BE2C (cell line): ENCODE measurements at regions not wholly inside any gene's neighbourhood (a gene's known extent, or its start where the extent isn't known, plus 50 kb on each side); places are given as distances from the start of the nearest gene placed in this dataset.

Experiments used
- DNase-seq: peaks from one replicate; pipeline ENCODE4 v3.0.0-alpha.2; 2020
- H3K27me3 ChIP-seq: fragments of 250-450 bp; sonication (Bioruptor Pico); 2 replicates; pipeline ENCODE4 v1.5.1; 2020; ENCODE audit warnings: mild to moderate bottlenecking
- H3K36me3 ChIP-seq: fragments of 250-450 bp; sonication (Bioruptor Pico); 2 replicates; pipeline ENCODE4 v1.5.1; 2020; ENCODE audit warnings: mild to moderate bottlenecking
- H3K4me1 ChIP-seq: fragments of 250-450 bp; sonication (Bioruptor Pico); 2 replicates; pipeline ENCODE4 v1.5.1; 2020
- H3K4me3 ChIP-seq: 2 replicates; pipeline ENCODE4 v1.5.1; 2011; ENCODE audit warnings: low read depth, low read length
- H3K9me3 ChIP-seq: fragments of 250-450 bp; sonication (Bioruptor Pico); 2 replicates; pipeline ENCODE4 v1.5.1; 2020
- TF ChIP-seq, protein P1 (sequence below): IDR thresholded peaks from 2 replicates; pipeline ENCODE4 v1.5.1; 2012; ENCODE audit warnings: mild to moderate bottlenecking, low read depth, low read length

DNA sequence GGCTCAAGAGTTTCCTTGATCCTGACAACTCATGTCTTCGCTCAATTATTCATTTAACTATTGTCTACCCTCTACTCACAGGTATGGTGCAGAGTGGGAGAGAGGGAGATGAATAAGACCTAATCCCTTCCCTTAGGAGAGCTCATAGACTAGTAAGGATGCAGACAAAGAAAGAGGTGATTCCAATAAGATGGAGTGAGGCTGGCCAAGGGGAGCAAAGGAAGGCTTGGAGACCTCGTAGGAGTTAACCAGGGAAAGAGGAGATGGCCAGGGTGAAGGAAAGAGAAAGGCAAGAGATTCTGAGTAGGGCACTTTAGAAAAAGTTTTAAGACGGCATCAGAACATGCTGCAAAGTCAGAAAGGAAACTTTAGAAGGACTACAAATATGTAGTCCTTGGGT, 588.5 kb downstream of the VRK1 start:
- no peak for DNase-seq
- no peak overlapping the region for H3K4me3 ChIP-seq
- no peaks in the 10 kb centered on the region for H3K9me3 ChIP-seq
- TF ChIP-seq, protein P1, sequence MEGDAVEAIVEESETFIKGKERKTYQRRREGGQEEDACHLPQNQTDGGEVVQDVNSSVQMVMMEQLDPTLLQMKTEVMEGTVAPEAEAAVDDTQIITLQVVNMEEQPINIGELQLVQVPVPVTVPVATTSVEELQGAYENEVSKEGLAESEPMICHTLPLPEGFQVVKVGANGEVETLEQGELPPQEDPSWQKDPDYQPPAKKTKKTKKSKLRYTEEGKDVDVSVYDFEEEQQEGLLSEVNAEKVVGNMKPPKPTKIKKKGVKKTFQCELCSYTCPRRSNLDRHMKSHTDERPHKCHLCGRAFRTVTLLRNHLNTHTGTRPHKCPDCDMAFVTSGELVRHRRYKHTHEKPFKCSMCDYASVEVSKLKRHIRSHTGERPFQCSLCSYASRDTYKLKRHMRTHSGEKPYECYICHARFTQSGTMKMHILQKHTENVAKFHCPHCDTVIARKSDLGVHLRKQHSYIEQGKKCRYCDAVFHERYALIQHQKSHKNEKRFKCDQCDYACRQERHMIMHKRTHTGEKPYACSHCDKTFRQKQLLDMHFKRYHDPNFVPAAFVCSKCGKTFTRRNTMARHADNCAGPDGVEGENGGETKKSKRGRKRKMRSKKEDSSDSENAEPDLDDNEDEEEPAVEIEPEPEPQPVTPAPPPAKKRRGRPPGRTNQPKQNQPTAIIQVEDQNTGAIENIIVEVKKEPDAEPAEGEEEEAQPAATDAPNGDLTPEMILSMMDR, result no peak
- no peaks in the 10 kb centered on the region for H3K36me3 ChIP-seq
- no peaks in the 10 kb centered on the region for H3K27me3 ChIP-seq
- no peaks in the 10 kb centered on the region for H3K4me1 ChIP-seq

DNA sequence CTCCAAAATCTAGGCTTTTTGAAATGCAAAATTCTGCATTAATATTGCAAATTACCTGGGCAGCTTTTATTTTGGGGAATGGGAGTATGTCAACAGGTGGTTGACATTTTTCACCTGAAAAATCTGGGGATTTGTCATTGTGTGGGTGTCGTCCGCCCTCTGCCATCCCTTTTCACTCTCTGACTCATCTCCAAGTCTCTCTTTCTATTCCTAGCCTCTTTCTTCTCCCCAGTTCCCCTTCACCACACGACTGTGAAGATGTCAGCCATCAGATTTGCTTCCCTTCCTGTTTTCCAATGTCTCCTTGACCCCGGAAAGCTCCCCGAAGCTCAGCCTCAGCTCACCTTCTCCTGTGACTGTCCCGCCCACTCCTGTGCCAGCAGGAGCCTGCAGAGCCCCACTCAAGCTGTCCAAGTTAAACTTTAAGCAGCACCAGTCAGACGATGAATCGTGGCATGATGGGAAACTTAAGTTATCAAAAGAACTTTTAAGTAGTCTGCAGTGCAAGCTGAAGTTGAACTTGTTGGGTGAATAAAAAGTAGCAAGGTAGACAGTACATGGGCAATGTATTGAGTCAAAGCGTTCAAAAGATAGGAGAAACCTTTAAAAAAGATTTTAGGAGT, 590.2 kb downstream of the VRK1 start:
- no peaks in the 10 kb centered on the region for H3K9me3 ChIP-seq
- no peak overlapping the region for H3K4me3 ChIP-seq
- no peak for DNase-seq
- no peaks in the 10 kb centered on the region for H3K4me1 ChIP-seq
- TF ChIP-seq, protein P1, result no peak
- no peaks in the 10 kb centered on the region for H3K36me3 ChIP-seq
- no peaks in the 10 kb centered on the region for H3K27me3 ChIP-seq

DNA sequence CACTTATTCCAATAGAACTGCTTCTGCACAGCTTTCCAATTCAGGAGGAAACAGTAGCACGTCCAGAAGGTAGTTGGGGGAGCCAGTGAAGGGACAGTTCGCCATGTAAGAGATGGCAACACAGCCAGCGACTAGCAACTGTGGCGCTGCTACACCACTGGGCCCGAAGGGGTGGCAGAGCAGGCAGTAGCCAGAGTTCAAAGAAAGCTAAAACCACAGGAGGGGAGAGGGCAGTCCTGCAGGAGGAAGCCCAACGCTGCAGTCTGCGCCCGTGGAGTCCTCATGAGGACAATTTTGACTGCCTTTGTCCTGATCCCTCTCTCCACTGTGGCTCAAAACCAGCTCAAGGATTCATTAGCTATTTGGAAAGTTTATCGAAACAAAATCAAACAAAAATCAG, 591.2 kb downstream of the VRK1 start:
- no peaks in the 10 kb centered on the region for H3K36me3 ChIP-seq
- H3K9me3 ChIP-seq, result no peaks in the 10 kb centered on the region
- DNase-seq, result no peak
- no peak overlapping the region for H3K4me3 ChIP-seq
- no peaks in the 10 kb centered on the region for H3K27me3 ChIP-seq
- TF ChIP-seq, protein P1, result no peak
- no peaks in the 10 kb centered on the region for H3K4me1 ChIP-seq

DNA sequence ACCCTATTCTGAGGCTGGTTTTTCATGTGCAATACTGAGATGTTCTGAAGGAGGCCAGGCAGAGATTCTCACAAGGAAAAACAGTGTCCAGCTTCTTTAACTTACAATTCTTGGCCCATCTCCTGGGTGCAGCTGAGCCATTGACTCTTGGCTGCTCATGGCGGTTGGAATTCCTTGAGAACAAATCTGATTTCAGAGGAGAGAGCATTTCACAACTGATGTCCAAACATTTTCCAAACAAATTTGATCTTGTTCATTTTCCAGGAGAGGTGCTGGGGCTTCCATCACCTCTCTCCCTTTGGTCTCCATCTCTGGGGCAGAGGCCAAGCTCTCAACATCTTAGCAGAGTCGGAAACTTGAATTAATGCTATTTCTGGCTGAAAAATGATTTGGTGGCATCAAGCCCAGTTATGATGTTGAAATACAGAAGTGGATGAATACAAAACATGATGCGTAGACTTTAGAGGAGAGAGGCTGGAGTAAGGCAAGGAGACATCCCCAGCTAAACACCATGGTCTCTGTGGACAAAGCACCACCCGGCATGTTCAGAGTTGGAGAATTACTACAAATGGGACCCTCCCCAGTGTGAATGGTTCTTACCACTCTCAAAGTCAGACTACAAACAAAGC, 593.0 kb downstream of the VRK1 start:
- DNase-seq, result no peak
- 0 out of 2 replicates have a peak, but pooled peaks cover 3% of the 10 kb centered on the region for H3K9me3 ChIP-seq
- no peak overlapping the region for H3K4me3 ChIP-seq
- no peaks in the 10 kb centered on the region for H3K4me1 ChIP-seq
- no peaks in the 10 kb centered on the region for H3K36me3 ChIP-seq
- TF ChIP-seq, protein P1, result no peak
- H3K27me3 ChIP-seq, result no peaks in the 10 kb centered on the region

DNA sequence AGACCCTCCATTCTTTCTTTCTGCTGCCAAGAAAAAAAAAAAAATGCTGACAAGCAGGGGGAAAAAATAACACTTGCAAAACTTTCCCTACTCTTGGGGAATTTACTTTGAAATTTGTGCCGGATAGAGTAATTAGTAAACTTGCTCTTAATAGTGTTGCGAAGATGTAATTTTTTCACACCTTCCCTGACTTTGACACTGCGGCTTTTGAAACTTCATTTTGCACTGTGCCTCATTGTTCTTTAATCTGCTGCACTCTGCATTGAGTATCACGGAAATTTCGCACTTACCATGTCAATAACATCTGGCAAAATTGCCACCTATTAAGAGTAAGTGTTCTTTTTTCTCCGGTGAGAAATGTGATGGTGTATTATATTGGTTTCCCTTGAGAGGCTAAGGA, 596.1 kb downstream of the VRK1 start:
- TF ChIP-seq, protein P1, result no peak
- Histone ChIP-seq H3K9me3 (0 out of 2 replicates have a peak, but pooled peaks cover 3% of the 10 kb centered on the region), H3K4me1 (no peaks in the 10 kb centered on the region), H3K27me3 (no peaks in the 10 kb centered on the region), H3K36me3 (no peaks in the 10 kb centered on the region), H3K4me3 (no peak overlapping the region)
- no peak for DNase-seq

DNA sequence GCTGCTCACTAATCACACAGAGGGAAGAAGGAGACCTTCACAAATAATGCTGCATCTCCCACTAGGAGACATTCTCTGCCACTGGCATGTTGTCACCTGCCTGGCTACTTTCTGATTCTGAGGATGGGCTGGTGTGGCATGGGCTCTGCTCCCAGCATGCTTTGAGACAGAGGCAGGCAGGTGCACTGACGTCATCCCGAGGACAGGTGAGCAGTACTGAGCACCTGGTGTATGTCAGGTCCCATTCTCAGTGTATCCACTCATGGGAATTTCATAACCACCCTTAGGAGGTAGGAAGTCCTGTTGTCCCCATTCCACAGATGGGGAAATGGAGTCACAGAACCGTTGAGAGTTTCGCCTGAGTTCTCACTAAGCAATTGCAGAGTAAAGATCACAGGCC, 597.9 kb downstream of the VRK1 start:
- 0 out of 2 replicates have a peak, but pooled peaks cover 3% of the 10 kb centered on the region for H3K9me3 ChIP-seq
- TF ChIP-seq, protein P1, result no peak
- H3K27me3 ChIP-seq, result no peaks in the 10 kb centered on the region
- DNase-seq, result no peak
- H3K4me3 ChIP-seq, result no peak overlapping the region
- no peaks in the 10 kb centered on the region for H3K36me3 ChIP-seq
- H3K4me1 ChIP-seq, result no peaks in the 10 kb centered on the region
